ENCODE measurements at regions not wholly inside any gene's neighbourhood (a gene's known extent, or its start where the extent isn't known, plus 50 kb on each side); places are given as distances from the start of the nearest gene placed in this dataset.

- TF ChIP-seq POLR2A (IDR thresholded peaks at IDR 0.05) (no peak), POLR2AphosphoS5 (IDR thresholded peaks at IDR 0.05; ENCODE audit: insufficient read depth in 1 of 2, low read depth in 1 of 2) (no peak), CTCF (IDR thresholded peaks at IDR 0.05) (no peak)
- H3K9me3 ChIP-seq: no peaks in the 10 kb centered on the region
- intact Hi-C loops (cut with DNase I): no loop called here
- H3K4me1 ChIP-seq: no peaks in the 10 kb centered on the region
- no peaks in the 10 kb centered on the region for H3K36me3 ChIP-seq
- no peak overlapping the region for H3K27ac ChIP-seq
- no peak overlapping the region for H3K4me3 ChIP-seq
- DNase-seq (ENCODE audit: extremely low spot score in 2 of 2): no peak
- H3K27me3 ChIP-seq: no peaks in the 10 kb centered on the region
Observed at GRCh38 chr11:134633276-134633675, 221.2 kb upstream of the B3GAT1 start.

GRCh38 chr11:134632347-134633119, 220.5 kb upstream of the B3GAT1 start:
- H3K9me3 ChIP-seq: no peaks in the 10 kb centered on the region
- intact Hi-C loops (cut with DNase I): no loop called here
- no peak overlapping the region for H3K4me3 ChIP-seq
- H3K27ac ChIP-seq: no peak overlapping the region
- H3K36me3 ChIP-seq: no peaks in the 10 kb centered on the region
- H3K4me1 ChIP-seq: no peaks in the 10 kb centered on the region
- DNase-seq (ENCODE audit: extremely low spot score in 2 of 2): no peak
- no peaks in the 10 kb centered on the region for H3K27me3 ChIP-seq
- TF ChIP-seq CTCF (IDR thresholded peaks at IDR 0.05) (no peak), POLR2AphosphoS5 (IDR thresholded peaks at IDR 0.05; ENCODE audit: insufficient read depth in 1 of 2, low read depth in 1 of 2) (no peak), POLR2A (IDR thresholded peaks at IDR 0.05) (no peak)

GRCh38 chr11:134630861-134631260, 218.8 kb upstream of the B3GAT1 start:
- TF ChIP-seq CTCF (IDR thresholded peaks at IDR 0.05) (no peak), POLR2AphosphoS5 (IDR thresholded peaks at IDR 0.05; ENCODE audit: insufficient read depth in 1 of 2, low read depth in 1 of 2) (no peak), POLR2A (IDR thresholded peaks at IDR 0.05) (no peak)
- no peaks in the 10 kb centered on the region for H3K27me3 ChIP-seq
- intact Hi-C loops (cut with DNase I): no loop called here

GRCh38 chr11:134628426-134628825, 216.4 kb upstream of the B3GAT1 start:
- no peaks in the 10 kb centered on the region for H3K9me3 ChIP-seq
- no peaks in the 10 kb centered on the region for H3K36me3 ChIP-seq
- no peak overlapping the region for H3K4me3 ChIP-seq
- DNase-seq (ENCODE audit: extremely low spot score in 2 of 2): peak; percentile 2 to 47
- intact Hi-C loops (cut with DNase I): no loop called here
- H3K4me1 ChIP-seq: no peaks in the 10 kb centered on the region
- H3K27me3 ChIP-seq: no peaks in the 10 kb centered on the region
- TF ChIP-seq POLR2AphosphoS5 (IDR thresholded peaks at IDR 0.05; ENCODE audit: insufficient read depth in 1 of 2, low read depth in 1 of 2) (no peak), POLR2A (IDR thresholded peaks at IDR 0.05) (no peak), CTCF (IDR thresholded peaks at IDR 0.05) (no peak)
- no peak overlapping the region for H3K27ac ChIP-seq

More at GRCh38 chr11:134630861-134631260, 218.8 kb upstream of the B3GAT1 start:
- no peak overlapping the region for H3K27ac ChIP-seq
- H3K4me1 ChIP-seq: no peaks in the 10 kb centered on the region
- no peak for DNase-seq (ENCODE audit: extremely low spot score in 2 of 2)
- no peaks in the 10 kb centered on the region for H3K9me3 ChIP-seq
- H3K4me3 ChIP-seq: no peak overlapping the region
- H3K36me3 ChIP-seq: no peaks in the 10 kb centered on the region

- TF ChIP-seq POLR2A (IDR thresholded peaks at IDR 0.05) (no peak), CTCF (IDR thresholded peaks at IDR 0.05) (no peak), POLR2AphosphoS5 (IDR thresholded peaks at IDR 0.05; ENCODE audit: insufficient read depth in 1 of 2, low read depth in 1 of 2) (no peak)
Observed at GRCh38 chr11:134626032-134626431, 214.0 kb upstream of the B3GAT1 start.

More at GRCh38 chr11:134626032-134626431, 214.0 kb upstream of the B3GAT1 start:
- intact Hi-C loops (cut with DNase I): no loop called here
- no peak overlapping the region for H3K4me3 ChIP-seq
- no peaks in the 10 kb centered on the region for H3K27me3 ChIP-seq
- H3K4me1 ChIP-seq: no peaks in the 10 kb centered on the region
- DNase-seq (ENCODE audit: extremely low spot score in 2 of 2): peak; percentile 55 to 60
- H3K36me3 ChIP-seq: no peaks in the 10 kb centered on the region
- no peak overlapping the region for H3K27ac ChIP-seq
- H3K9me3 ChIP-seq: no peaks in the 10 kb centered on the region
